GM19240 (cell line): ENCODE measurements at regions not wholly inside any gene's neighbourhood (a gene's known extent, or its start where the extent isn't known, plus 50 kb on each side); places are given as distances from the start of the nearest gene placed in this dataset.
"Not testable (repeated sequence)": the region's sequence is repeated elsewhere in the genome, so short reads cannot be mapped to it uniquely, and the experiment has no call there.

ENCODE experiments used
- DNase-seq: peaks from one replicate; pipeline ENCODE4 v3.0.0; 2011; ENCODE audit warnings: low spot score; ENCODE audit not compliant: insufficient read length

GRCh38 chr18:39586741-39587140, 2021.1 kb upstream of the CELF4 start:
- no peak for DNase-seq

- no peak for DNase-seq
Measured at GRCh38 chr18:39574897-39575296, 2009.3 kb upstream of the CELF4 start.

GRCh38 chr18:39571511-39571910, 2005.9 kb upstream of the CELF4 start:
- no peak for DNase-seq

GRCh38 chr18:39565551-39566230, 2000.1 kb upstream of the CELF4 start:
- not testable (repeated sequence) for DNase-seq

- no peak for DNase-seq
Measured at GRCh38 chr18:39564716-39565115, 1999.1 kb upstream of the CELF4 start.

- DNase-seq, result no peak
Measured at GRCh38 chr18:39561126-39561525, 1995.5 kb upstream of the CELF4 start.

GRCh38 chr18:39558658-39559057, 1993.1 kb upstream of the CELF4 start:
- no peak for DNase-seq

- DNase-seq, result no peak
Measured at GRCh38 chr18:39555496-39555895, 1989.9 kb upstream of the CELF4 start.

- DNase-seq, result no peak
Measured at GRCh38 chr18:39550701-39551100, 1985.1 kb upstream of the CELF4 start.

GRCh38 chr18:39549144-39549543, 1983.5 kb upstream of the CELF4 start:
- DNase-seq, result no peak

GRCh38 chr18:39531659-39532058, 1966.1 kb upstream of the CELF4 start:
- no peak for DNase-seq

- no peak for DNase-seq
Measured at GRCh38 chr18:39529358-39529757, 1963.8 kb upstream of the CELF4 start.

GRCh38 chr18:39527465-39527864, 1961.9 kb upstream of the CELF4 start:
- DNase-seq, result no peak

GRCh38 chr18:39524370-39524769, 1958.8 kb upstream of the CELF4 start:
- no peak for DNase-seq

- no peak for DNase-seq
Measured at GRCh38 chr18:39523281-39523680, 1957.7 kb upstream of the CELF4 start.

GRCh38 chr18:39521164-39521563, 1955.6 kb upstream of the CELF4 start:
- DNase-seq, result no peak

- DNase-seq, result no peak
Measured at GRCh38 chr18:39519741-39520140, 1954.1 kb upstream of the CELF4 start.

GRCh38 chr18:39515299-39515698, 1949.7 kb upstream of the CELF4 start:
- no peak for DNase-seq

- no peak for DNase-seq
Measured at GRCh38 chr18:39513186-39513585, 1947.6 kb upstream of the CELF4 start.

- no peak for DNase-seq
Measured at GRCh38 chr18:39506581-39507330, 1941.2 kb upstream of the CELF4 start.

GRCh38 chr18:39500306-39500705, 1934.7 kb upstream of the CELF4 start:
- no peak for DNase-seq

- no peak for DNase-seq
Measured at GRCh38 chr18:39497821-39498220, 1932.2 kb upstream of the CELF4 start.

GRCh38 chr18:39496986-39497385, 1931.4 kb upstream of the CELF4 start:
- DNase-seq, result no peak
